Left hindlimb (tissue), 1 donor: ENCODE measurements at regions not wholly inside any gene's neighbourhood (a gene's known extent, or its start where the extent isn't known, plus 50 kb on each side); places are given as distances from the start of the nearest gene placed in this dataset.

ENCODE experiments used
- DNase-seq: peaks from one replicate; pipeline ENCODE4 v3.0.0-alpha.2; 2018

DNA sequence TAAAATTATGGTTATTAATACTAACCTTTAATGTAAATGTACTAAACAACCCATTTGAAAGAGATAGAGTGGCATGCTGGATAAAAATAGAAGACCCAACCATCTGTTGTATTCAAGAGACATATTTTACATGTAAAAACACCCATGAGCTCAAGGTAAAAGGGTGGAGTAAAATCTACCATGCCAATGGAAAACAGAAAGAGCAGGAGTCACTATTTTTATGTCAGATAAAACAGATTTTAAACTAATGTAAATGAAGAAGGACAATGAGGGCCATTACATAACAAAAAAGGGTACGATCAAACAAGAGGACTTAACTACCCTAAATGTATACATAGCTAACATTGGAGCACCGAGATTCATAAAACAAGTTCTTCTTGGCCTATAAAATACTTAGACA lies 66.3 kb downstream of the ITM2A start:
- DNase-seq: no peak

DNA sequence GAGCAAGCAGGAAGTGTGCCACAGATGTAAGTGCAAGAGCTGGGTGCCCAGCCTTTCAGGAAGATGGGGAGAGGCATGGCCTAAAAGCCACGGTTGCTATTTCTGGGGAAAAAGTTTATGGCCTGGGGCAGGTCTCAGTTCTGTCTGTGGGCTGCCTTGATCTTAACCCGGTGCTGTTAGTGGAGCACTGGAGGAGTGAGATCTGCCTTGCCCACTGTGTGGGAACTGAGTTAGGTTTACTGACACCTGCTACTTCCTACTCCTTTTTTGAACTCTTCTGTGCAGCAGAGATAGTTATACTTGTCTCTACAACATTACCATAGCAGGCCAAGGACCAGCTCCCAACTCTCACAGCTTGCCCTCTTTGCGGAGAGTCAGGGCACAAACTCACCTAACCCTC lies 76.5 kb downstream of the ITM2A start:
- DNase-seq: no peak

- no peak for DNase-seq
These were observed 78.4 kb downstream of the ITM2A start for GRCh38 chrX:79288733-79289132.

GRCh38 chrX:79287724-79288123 lies 79.4 kb downstream of the ITM2A start:
- DNase-seq: no peak

DNA sequence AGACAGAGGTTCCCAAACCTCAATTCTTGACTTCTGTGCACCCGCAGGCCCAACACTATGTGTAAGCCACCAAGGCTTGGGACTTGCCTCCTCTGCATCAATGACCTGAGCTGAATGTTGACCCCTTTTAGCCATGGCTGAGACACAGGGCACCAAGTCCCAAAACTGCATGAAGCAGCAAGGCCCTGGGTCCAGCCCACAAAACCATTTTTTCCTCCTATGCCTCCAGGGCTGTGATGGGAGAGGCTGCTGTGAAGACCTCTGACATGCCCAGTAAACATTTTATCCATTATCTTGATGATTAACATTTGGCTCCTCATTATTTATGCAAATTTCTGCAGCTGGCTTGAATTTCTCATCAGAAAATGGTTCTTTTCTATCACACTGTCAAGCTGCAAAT lies 85.4 kb downstream of the ITM2A start:
- DNase-seq: no peak

- peak; percentile 37 for DNase-seq
These were observed 96.7 kb downstream of the ITM2A start for GRCh38 chrX:79270401-79270800.

DNA sequence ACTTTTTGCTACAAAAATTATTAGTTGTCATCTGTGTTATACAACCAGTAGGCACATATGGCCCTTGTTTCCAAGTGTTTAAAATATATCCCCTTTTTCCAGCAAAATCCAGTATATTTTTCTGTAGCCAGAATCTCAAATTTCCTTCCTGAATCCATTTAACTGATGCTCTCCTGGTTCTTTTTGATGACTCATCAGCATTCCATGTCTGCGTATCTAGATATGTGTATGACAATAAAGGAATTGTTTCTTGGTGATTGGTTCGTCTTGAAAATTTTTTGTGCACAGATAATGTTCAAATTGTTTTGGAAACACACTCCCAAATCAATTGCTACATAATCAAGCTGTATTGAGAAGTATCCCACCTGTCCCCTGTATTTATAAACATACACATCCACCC lies 98.3 kb downstream of the ITM2A start:
- no peak for DNase-seq

GRCh38 chrX:79266702-79267101 lies 100.4 kb downstream of the ITM2A start:
- no peak for DNase-seq

DNA sequence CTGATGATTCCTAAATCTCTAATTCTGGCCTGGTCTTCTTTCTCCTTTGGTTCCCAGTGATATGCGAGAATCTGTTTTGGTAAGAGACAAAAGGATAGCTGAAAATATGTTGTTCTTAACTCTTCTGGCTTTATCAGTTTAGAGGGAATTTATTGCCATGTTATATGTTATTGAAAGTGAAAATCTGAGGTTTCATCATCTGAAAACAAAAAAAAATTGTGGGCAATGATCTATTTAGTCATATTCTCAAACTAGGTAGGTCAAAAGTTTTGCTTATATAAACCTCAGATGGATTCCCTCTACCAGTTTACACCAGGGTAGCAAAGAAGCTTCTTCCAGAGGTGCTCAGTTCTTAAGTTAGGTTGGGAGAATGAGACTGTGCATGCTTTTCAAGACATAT lies 103.6 kb downstream of the ITM2A start:
- no peak for DNase-seq

GRCh38 chrX:79259073-79259689 lies 108.0 kb downstream of the ITM2A start:
- DNase-seq: no peak

GRCh38 chrX:79243691-79244090 lies 99.2 kb downstream of the GPR174 start:
- DNase-seq: no peak

- DNase-seq: no peak
These were observed 91.4 kb downstream of the GPR174 start for GRCh38 chrX:79235899-79236298.

DNA sequence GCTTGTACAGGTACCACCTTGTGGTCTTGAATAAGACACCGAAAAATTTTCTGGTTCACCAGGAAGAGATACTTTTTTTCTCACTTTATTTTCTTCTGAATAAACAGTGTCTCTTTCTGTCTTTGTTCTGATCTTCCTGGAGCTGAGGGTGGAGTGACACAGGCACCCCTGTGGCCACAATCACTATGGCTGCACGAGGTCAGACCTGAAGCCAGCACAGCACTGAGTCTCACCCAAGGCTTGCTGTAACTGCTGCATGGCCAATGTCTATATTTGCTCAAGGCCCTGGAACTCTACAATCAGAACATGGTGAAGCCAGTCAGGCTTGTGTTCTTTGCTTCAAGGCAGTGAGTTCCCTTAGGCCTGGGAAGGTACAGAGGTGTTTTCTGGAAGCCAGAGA lies 87.2 kb downstream of the GPR174 start:
- no peak for DNase-seq
